Activated naive CD4-positive, alpha-beta T cell treated with anti-CD3 and anti-CD28 coated beads for 36 hours (primary cell): ENCODE measurements at regions not wholly inside any gene's neighbourhood (a gene's known extent, or its start where the extent isn't known, plus 50 kb on each side); places are given as distances from the start of the nearest gene placed in this dataset.

Experiments
- CTCF ChIA-PET: fragments of 350-600 bp; sonication (Branson Sonifier 250); formaldehyde crosslinking; loops from one replicate; lab custom pipeline; 2021; ENCODE audit warnings: antibody characterized with exemption; lab: Charles Lee
- DNase-seq: peaks from one replicate; pipeline ENCODE4 v3.0.0-alpha.2; 2020
- H3K27ac Mint-ChIP-seq: one replicate; pipeline ENCODE4 v1.8.0; 2021; ENCODE audit warnings: mild to moderate bottlenecking, mixed read lengths
- H3K27me3 Mint-ChIP-seq: one replicate; pipeline ENCODE4 v1.8.0; 2021; ENCODE audit warnings: low read depth, mixed read lengths
- H3K36me3 Mint-ChIP-seq: one replicate; pipeline ENCODE4 v1.8.0; 2021; ENCODE audit warnings: low read depth, mixed read lengths
- H3K4me1 Mint-ChIP-seq: one replicate; pipeline ENCODE4 v1.8.0; 2021; ENCODE audit warnings: low read depth, mixed read lengths
- H3K4me3 Mint-ChIP-seq: one replicate; pipeline ENCODE4 v1.8.0; 2021; ENCODE audit warnings: mild to moderate bottlenecking, moderate library complexity, mixed read lengths
- H3K9me3 Mint-ChIP-seq: one replicate; pipeline ENCODE4 v1.8.0; 2021; ENCODE audit warnings: mixed read lengths
- intact Hi-C: fragments of 100-400 bp; cut with micrococcal nuclease; formaldehyde crosslinking; loops from one replicate; pipeline ENCODE4 v1.15.1; 2023

DNA sequence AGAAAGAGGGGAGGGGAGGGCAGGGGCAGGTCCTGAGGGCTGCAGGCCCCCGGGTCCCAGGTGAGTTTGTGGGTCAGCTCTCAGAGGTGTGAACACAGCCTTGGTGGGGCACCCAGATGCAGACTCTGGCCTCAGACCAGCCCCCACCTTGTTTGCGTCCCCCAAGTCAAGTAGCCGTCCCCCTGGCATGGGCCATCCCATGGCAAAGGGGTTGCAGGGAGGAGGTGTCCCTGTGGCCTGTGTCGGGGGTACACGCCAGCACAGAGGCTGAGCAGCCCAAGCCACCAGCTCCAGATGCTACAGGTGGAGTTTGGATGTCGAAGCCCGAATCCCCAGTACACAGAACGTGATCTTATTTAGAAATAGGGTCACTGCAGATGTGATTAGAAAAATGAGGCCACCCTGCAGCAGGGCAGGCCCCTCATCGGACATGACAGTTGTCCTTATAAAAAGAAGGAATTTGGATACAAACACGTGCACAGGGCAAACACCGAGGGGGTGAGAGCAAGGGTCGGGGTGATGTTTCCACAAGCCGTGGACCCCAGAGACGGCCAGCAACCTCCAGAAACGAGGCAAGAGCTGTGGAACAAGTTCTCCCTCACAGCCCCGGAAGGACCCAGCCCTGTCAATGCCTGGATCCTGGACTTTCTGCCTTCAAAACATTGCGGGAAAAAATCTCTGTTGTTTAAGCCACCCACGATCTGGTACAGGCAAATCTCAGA is 141.2 kb upstream of the C14orf180 start:
- no peak for DNase-seq
- CTCF ChIA-PET: no interaction called here

DNA sequence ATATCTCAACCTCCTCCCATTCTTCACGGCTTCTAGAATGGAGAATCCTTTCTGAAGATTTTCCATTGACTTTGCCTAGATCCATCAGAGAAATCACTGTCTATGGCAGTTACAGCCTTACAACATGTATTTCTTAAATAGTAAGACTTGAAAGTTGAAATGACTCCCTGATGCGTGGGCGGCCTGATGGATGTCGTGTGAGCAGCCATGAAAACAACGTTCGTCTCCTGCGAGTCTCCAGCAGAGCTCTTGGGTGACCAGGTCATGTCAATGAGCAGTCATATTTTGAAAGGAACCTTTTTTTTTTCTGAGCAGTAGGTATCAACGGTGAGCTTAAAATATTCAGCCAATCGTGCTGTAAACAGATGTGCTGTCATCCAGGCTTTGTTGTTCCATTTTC is 139.9 kb upstream of the C14orf180 start:
- no peak overlapping the region for H3K27ac Mint-ChIP-seq
- intact Hi-C loops: no loop called here
- H3K4me1 Mint-ChIP-seq: peaks cover 2% of the 10 kb centered on the region
- CTCF ChIA-PET: no interaction called here
- H3K9me3 Mint-ChIP-seq: no peaks in the 10 kb centered on the region
- no peak for DNase-seq
- H3K36me3 Mint-ChIP-seq: no peaks in the 10 kb centered on the region
- no peak overlapping the region for H3K4me3 Mint-ChIP-seq
- H3K27me3 Mint-ChIP-seq: no peaks in the 10 kb centered on the region

More for the DNA sequence above, 141.2 kb upstream of the C14orf180 start:
- no peak overlapping the region for H3K27ac Mint-ChIP-seq
- H3K4me3 Mint-ChIP-seq: no peak overlapping the region
- H3K27me3 Mint-ChIP-seq: no peaks in the 10 kb centered on the region
- intact Hi-C loops: no loop called here
- H3K4me1 Mint-ChIP-seq: no peaks in the 10 kb centered on the region
- H3K9me3 Mint-ChIP-seq: no peaks in the 10 kb centered on the region
- no peaks in the 10 kb centered on the region for H3K36me3 Mint-ChIP-seq

DNA sequence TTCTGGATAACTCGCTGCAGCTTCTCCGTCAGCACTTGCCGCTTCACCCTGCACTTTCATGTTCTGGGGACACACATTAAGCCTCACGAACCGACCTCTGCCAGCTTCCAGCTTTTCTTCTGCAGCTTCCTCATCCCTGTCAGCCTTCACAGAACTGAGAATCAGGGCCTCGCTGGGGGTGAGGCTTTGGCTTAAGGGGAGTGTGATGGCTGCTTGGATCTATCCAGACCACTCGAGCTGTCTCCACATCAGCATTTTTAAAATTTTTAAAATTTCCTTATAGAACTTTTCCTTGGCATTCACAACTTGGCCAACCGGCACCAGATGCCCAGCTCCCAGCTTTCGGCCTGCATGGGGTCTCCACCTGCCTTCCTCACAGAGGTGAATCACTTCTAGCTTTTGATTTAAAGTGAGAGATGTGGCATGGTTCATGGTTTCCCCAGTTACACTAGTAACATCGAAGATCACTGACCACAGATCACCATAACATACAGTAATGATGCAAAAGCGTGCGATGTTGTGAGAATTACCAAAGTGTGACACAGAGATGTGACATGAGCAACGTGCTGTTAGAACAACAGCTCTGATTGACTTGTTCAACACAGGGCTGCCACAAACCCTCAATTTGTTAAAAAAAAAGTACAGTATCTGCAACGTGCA is 139.1 kb upstream of the C14orf180 start:
- CTCF ChIA-PET: no interaction called here
- DNase-seq: no peak
- no peaks in the 10 kb centered on the region for H3K27me3 Mint-ChIP-seq
- intact Hi-C loops: no loop called here
- no peak overlapping the region for H3K27ac Mint-ChIP-seq
- peaks cover 2% of the 10 kb centered on the region for H3K4me1 Mint-ChIP-seq
- H3K9me3 Mint-ChIP-seq: no peaks in the 10 kb centered on the region
- H3K36me3 Mint-ChIP-seq: no peaks in the 10 kb centered on the region
- H3K4me3 Mint-ChIP-seq: no peak overlapping the region

DNA sequence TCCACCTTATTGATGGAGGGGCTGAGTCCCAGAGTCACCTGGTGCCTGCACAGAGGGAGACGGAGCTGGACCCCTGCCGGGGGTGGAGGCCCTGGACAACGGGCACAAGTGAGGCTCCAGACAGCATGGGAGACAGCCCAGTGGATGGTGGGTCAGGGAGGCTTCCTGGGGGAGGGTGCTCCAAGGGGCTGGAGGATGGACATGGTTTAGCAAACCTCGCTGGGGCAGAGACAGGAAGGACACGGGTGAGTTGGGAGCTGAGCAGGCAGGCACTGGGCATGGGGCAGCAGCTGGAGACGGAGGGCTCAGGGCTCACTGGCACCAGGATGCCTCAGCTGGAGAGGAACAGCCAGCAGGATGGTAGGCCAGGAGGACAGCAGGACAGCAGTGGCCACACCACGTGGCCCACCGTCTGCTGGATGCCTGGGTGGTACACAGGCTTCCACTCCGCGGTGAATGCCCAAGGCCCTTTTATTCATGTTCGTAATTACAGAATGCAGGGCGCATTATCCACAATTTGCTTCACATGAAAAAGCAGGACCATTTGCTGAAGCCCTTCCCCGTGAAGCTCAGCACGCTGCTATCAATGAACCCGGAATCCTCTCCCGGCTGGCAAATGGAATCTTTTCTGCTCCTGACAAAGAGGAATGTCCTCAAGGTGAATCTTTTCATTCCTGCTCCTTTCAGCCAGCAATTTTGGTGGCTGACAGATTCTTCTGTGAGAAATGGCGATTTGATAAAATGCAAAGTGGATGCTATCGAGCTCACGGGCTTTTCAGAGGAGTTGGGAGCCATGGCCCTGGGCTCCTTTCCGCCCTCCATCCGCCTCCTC is 138.1 kb upstream of the C14orf180 start:
- Mint-ChIP-seq H3K36me3 (no peaks in the 10 kb centered on the region), H3K4me3 (no peak overlapping the region), H3K27me3 (no peaks in the 10 kb centered on the region), H3K27ac (no peak overlapping the region), H3K9me3 (no peaks in the 10 kb centered on the region), H3K4me1 (peaks cover 2% of the 10 kb centered on the region)
- CTCF ChIA-PET: interaction anchor here (0.7 kb wide), 1 partner anchor 46 kb away, joined by 3 read pairs; no protein-coding TSS in a partner anchor
- intact Hi-C loops: no loop called here
- no peak for DNase-seq

DNA sequence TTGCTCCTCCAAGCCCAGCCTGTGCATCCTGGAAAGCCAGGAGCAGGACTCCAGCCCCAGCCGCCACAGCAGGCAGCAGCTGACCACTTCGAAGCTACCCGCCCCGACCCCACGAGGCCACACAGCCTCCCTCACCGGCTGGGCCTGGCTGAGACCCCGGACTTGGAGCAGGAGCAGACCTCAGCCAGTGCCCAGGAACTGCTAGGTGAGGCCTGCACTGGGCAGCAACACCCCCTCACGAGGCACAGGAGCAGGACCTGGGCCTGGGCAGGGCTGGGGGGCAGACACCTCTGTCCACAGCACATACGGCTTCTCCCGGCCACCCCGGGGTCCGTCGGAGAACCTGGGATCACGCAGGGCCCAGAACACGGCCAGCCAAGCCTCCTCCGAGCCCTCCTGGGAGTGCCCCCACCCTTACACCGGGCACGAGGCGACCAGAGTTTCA is 137.4 kb upstream of the C14orf180 start:
- H3K9me3 Mint-ChIP-seq: no peaks in the 10 kb centered on the region
- H3K27me3 Mint-ChIP-seq: no peaks in the 10 kb centered on the region
- CTCF ChIA-PET: no interaction called here
- intact Hi-C loops: no loop called here
- H3K4me1 Mint-ChIP-seq: peaks cover 2% of the 10 kb centered on the region
- no peak for DNase-seq
- no peak overlapping the region for H3K27ac Mint-ChIP-seq
- H3K4me3 Mint-ChIP-seq: no peak overlapping the region
- no peaks in the 10 kb centered on the region for H3K36me3 Mint-ChIP-seq

DNA sequence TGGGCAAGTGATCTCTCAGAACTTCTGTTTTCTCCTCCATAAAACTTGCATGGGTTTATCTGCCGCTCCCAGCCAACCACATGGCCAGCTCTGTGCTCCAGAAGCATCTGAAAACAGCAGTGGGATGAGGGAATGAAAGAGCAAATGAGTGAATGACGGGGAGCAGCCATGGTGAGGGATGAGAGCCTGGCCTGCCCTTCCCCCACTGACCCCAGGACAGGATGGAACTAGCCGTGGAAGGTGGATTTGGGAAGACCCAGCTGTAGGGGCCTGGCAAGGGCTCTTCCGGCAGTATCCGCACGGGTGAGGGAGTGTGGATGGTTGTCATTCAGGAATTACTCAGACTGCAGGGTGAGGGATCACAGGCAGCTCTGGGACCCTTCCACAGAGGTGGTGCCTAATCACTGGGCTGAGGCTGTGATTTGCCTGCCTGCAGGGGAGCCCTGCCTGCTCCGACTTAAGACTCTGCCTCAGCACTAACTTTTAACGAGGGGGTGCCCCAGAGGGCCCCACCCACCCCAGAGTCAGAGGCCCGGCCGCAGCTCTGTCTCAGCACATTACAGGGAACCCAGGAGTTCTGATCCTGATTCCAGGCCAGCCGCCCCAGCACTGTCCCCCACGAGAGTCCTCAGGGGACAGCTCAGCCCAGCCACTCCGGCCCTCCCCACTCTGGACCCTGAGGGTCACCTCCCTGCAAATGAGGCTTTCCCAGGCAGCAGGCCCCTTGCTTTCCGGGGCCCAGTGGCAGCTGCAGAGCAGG is 136.8 kb upstream of the C14orf180 start:
- intact Hi-C loops: no loop called here
- H3K4me3 Mint-ChIP-seq: no peak overlapping the region
- peaks cover 1% of the 10 kb centered on the region for H3K36me3 Mint-ChIP-seq
- peaks cover 2% of the 10 kb centered on the region for H3K27me3 Mint-ChIP-seq
- CTCF ChIA-PET: no interaction called here
- H3K27ac Mint-ChIP-seq: no peak overlapping the region
- H3K4me1 Mint-ChIP-seq: peaks cover 2% of the 10 kb centered on the region
- H3K9me3 Mint-ChIP-seq: no peaks in the 10 kb centered on the region
- no peak for DNase-seq

DNA sequence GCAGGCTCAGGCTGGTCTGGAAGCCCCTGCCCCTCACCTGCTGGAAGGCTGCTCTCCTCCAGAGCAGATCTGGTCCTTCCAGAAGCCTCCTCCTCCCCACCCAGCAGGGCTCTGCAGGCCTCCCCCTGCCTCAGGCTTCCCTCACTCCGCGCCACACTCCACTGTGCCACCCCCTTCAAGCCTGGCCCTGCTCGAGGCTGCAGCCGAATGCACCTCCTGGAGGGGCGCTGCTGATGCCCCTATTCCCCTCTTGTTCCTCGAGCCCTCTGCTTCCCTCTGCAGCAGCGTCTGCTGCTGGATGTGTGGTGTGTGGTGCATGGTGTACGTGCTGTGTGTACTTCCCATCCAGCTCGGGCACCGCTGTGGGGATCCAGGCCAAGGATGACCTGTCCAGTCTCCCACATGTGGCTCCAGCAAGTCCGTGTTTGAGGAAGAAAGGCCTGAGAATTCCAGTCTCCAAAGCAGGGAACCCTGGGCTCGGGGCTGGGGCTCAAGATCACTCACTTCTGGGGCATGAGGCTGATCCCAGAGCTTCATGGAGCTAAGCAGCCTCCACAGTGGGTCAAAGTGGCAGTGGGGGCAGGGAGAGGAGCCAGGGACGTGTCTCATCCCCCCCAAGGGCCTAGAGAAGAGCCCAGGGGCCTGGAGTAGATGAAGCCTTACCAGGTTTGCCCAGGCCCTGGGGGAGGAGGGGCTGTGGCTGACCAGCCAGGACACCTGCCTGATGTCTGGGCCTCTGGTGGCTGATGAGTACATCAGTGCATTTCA is 136.0 kb upstream of the C14orf180 start:
- Mint-ChIP-seq H3K4me1 (peaks cover 2% of the 10 kb centered on the region), H3K4me3 (no peak overlapping the region), H3K27me3 (peaks cover 10% of the 10 kb centered on the region), H3K27ac (no peak overlapping the region), H3K9me3 (peaks cover 3% of the 10 kb centered on the region), H3K36me3 (peaks cover 3% of the 10 kb centered on the region)
- no peak for DNase-seq
- CTCF ChIA-PET: no interaction called here
- intact Hi-C loops: no loop called here

DNA sequence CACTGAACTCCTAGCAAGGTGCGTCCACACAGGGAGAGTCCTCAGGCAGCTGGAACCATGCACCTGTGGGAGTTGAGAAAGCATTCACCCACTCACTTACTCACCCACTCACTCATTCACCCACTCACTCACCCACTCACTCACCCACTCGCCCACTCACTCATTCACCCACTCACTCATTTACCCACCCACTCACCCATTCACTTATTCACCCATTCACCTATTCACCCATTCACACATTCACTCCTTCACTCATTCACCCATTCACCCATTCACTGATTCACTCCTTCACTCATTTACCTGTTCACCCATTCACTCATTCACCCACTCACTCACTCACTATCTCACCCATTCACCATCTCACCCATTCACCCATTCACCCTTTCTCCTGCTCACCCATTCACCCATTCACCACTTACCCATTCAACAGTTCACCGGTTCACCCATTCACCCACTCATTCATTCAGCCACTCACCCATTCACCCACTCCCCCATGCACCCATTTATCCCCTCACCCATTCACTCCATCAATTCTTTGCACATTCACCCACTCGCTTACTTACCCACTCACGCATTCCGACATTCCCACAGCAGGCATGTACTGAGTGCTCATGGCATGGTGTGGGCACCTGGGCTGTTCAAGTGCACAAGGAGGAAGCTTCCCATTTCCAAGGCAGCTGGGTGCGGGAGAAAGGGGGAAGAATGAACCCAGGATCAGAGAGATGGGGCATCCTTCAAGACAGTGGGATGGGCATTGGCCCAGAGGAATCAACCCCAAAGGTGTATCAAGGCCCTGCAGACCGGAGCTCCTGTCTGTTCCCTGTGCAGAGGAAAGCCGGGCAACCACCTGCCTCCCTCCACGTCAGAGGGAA is 135.2 kb upstream of the C14orf180 start:
- no peak overlapping the region for H3K27ac Mint-ChIP-seq
- DNase-seq: no peak
- peaks cover 3% of the 10 kb centered on the region for H3K36me3 Mint-ChIP-seq
- peaks cover 16% of the 10 kb centered on the region for H3K27me3 Mint-ChIP-seq
- H3K9me3 Mint-ChIP-seq: peaks cover 10% of the 10 kb centered on the region
- H3K4me3 Mint-ChIP-seq: no peak overlapping the region
- H3K4me1 Mint-ChIP-seq: peaks cover 2% of the 10 kb centered on the region
- CTCF ChIA-PET: no interaction called here
- intact Hi-C loops: no loop called here

- Mint-ChIP-seq H3K4me1 (peaks cover 2% of the 10 kb centered on the region), H3K9me3 (peaks cover 10% of the 10 kb centered on the region), H3K27me3 (peaks cover 16% of the 10 kb centered on the region), H3K4me3 (no peak overlapping the region), H3K36me3 (peaks cover 3% of the 10 kb centered on the region), H3K27ac (no peak overlapping the region)
- intact Hi-C loops: no loop called here
- CTCF ChIA-PET: no interaction called here
- DNase-seq: no peak
Measured at GRCh38 chr14:104445086-104445485, 134.5 kb upstream of the C14orf180 start.

GRCh38 chr14:104445832-104446381 is 133.7 kb upstream of the C14orf180 start:
- DNase-seq: no peak

GRCh38 chr14:104446611-104447010 is 133.0 kb upstream of the C14orf180 start:
- peaks cover 19% of the 10 kb centered on the region for H3K27me3 Mint-ChIP-seq
- no peak overlapping the region for H3K27ac Mint-ChIP-seq
- H3K9me3 Mint-ChIP-seq: peaks cover 10% of the 10 kb centered on the region
- CTCF ChIA-PET: no interaction called here
- intact Hi-C loops: no loop called here
- H3K36me3 Mint-ChIP-seq: peaks cover 3% of the 10 kb centered on the region
- H3K4me1 Mint-ChIP-seq: peaks cover 2% of the 10 kb centered on the region
- DNase-seq: no peak
- H3K4me3 Mint-ChIP-seq: no peak overlapping the region

More at GRCh38 chr14:104445832-104446381, 133.7 kb upstream of the C14orf180 start:
- intact Hi-C loops: no loop called here
- peaks cover 18% of the 10 kb centered on the region for H3K27me3 Mint-ChIP-seq
- CTCF ChIA-PET: no interaction called here
- H3K4me1 Mint-ChIP-seq: peaks cover 2% of the 10 kb centered on the region
- no peak overlapping the region for H3K4me3 Mint-ChIP-seq
- peaks cover 3% of the 10 kb centered on the region for H3K36me3 Mint-ChIP-seq
- no peak overlapping the region for H3K27ac Mint-ChIP-seq
- peaks cover 10% of the 10 kb centered on the region for H3K9me3 Mint-ChIP-seq
